ENCODE measurements at regions not wholly inside any gene's neighbourhood (a gene's known extent, or its start where the extent isn't known, plus 50 kb on each side); places are given as distances from the start of the nearest gene placed in this dataset.

- Histone ChIP-seq H4K20me1 (ENCODE audit: insufficient read depth, low read length) (no peaks in the 10 kb centered on the region), H3K27me3 (replicated peaks; ENCODE audit: insufficient read depth, low read length) (0 out of 2 replicates have a peak, but pooled peaks cover 3% of the 10 kb centered on the region), H3K4me1 (ENCODE audit: low read length) (no peaks in the 10 kb centered on the region), H3K4me3 (ENCODE audit: low read length) (no peak overlapping the region), H3K36me3 (replicated peaks; ENCODE audit: insufficient read depth, low read length) (no peaks in the 10 kb centered on the region), H3F3A (ENCODE audit: insufficient read depth, low read length) (no peaks in the 10 kb centered on the region), H3K9me2 (replicated peaks; ENCODE audit: insufficient read depth, low read length) (no peaks in the 10 kb centered on the region), H3K79me2 (ENCODE audit: low read length) (no peaks in the 10 kb centered on the region), H3K27ac (ENCODE audit: low read length) (no peak overlapping the region), H3K4me2 (ENCODE audit: low read depth, low read length) (no peak overlapping the region), H3K9ac (ENCODE audit: low read length) (no peak overlapping the region), H2AFZ (ENCODE audit: low read length) (no peak overlapping the region), H3K9me3 (replicated peaks; ENCODE audit: insufficient read depth, low read length) (no peaks in the 10 kb centered on the region)
- no peak for DNase-seq
- TF ChIP-seq EZH2 (optimal IDR thresholded peaks at IDR 0.05; ENCODE audit: low read depth, low read length) (no peak), CTCF (IDR thresholded peaks at IDR 0.05; ENCODE audit: low read length) (no peak), EZH2phosphoT487 (IDR thresholded peaks at IDR 0.05; ENCODE audit: low read length) (no peak)
These were observed 271.6 kb upstream of the RTL1 start for GRCh38 chr14:101174980-101175606.

- no peaks in the 10 kb centered on the region for H3K4me1 ChIP-seq (ENCODE audit: low read length)
- H3K79me2 ChIP-seq (ENCODE audit: low read length), result no peaks in the 10 kb centered on the region
- H3K4me3 ChIP-seq (ENCODE audit: low read length), result no peak overlapping the region
- DNase-seq, result no peak
- no peaks in the 10 kb centered on the region for H3F3A ChIP-seq (ENCODE audit: insufficient read depth, low read length)
- no peak overlapping the region for H2AFZ ChIP-seq (ENCODE audit: low read length)
- H3K4me2 ChIP-seq (ENCODE audit: low read depth, low read length), result no peak overlapping the region
- H4K20me1 ChIP-seq (ENCODE audit: insufficient read depth, low read length), result no peaks in the 10 kb centered on the region
- H3K9me3 ChIP-seq (replicated peaks; ENCODE audit: insufficient read depth, low read length), result no peaks in the 10 kb centered on the region
- 0 out of 2 replicates have a peak, but pooled peaks cover 3% of the 10 kb centered on the region for H3K27me3 ChIP-seq (replicated peaks; ENCODE audit: insufficient read depth, low read length)
- H3K36me3 ChIP-seq (replicated peaks; ENCODE audit: insufficient read depth, low read length), result no peaks in the 10 kb centered on the region
- H3K9me2 ChIP-seq (replicated peaks; ENCODE audit: insufficient read depth, low read length), result no peaks in the 10 kb centered on the region
- no peak overlapping the region for H3K27ac ChIP-seq (ENCODE audit: low read length)
- TF ChIP-seq CTCF (IDR thresholded peaks at IDR 0.05; ENCODE audit: low read length), result no peak
- TF ChIP-seq EZH2 (optimal IDR thresholded peaks at IDR 0.05; ENCODE audit: low read depth, low read length), result no peak
- no peak for TF ChIP-seq EZH2phosphoT487 (IDR thresholded peaks at IDR 0.05; ENCODE audit: low read length)
- H3K9ac ChIP-seq (ENCODE audit: low read length), result no peak overlapping the region
These were observed 272.4 kb upstream of the RTL1 start for GRCh38 chr14:101175731-101176534.

GRCh38 chr14:101176535-101177205 is 273.1 kb upstream of the RTL1 start:
- Histone ChIP-seq H3K9me2 (replicated peaks; ENCODE audit: insufficient read depth, low read length) (no peaks in the 10 kb centered on the region), H3K27ac (ENCODE audit: low read length) (no peak overlapping the region), H3K9me3 (replicated peaks; ENCODE audit: insufficient read depth, low read length) (no peaks in the 10 kb centered on the region), H2AFZ (ENCODE audit: low read length) (no peak overlapping the region), H3K36me3 (replicated peaks; ENCODE audit: insufficient read depth, low read length) (no peaks in the 10 kb centered on the region), H3K9ac (ENCODE audit: low read length) (no peak overlapping the region), H3K4me3 (ENCODE audit: low read length) (no peak overlapping the region), H3K4me2 (ENCODE audit: low read depth, low read length) (no peak overlapping the region), H4K20me1 (ENCODE audit: insufficient read depth, low read length) (no peaks in the 10 kb centered on the region), H3F3A (ENCODE audit: insufficient read depth, low read length) (no peaks in the 10 kb centered on the region), H3K27me3 (replicated peaks; ENCODE audit: insufficient read depth, low read length) (0 out of 2 replicates have a peak, but pooled peaks cover 3% of the 10 kb centered on the region), H3K4me1 (ENCODE audit: low read length) (no peaks in the 10 kb centered on the region), H3K79me2 (ENCODE audit: low read length) (no peaks in the 10 kb centered on the region)
- TF ChIP-seq CTCF (IDR thresholded peaks at IDR 0.05; ENCODE audit: low read length), result no peak
- TF ChIP-seq EZH2 (optimal IDR thresholded peaks at IDR 0.05; ENCODE audit: low read depth, low read length), result no peak
- no peak for TF ChIP-seq EZH2phosphoT487 (IDR thresholded peaks at IDR 0.05; ENCODE audit: low read length)
- no peak for DNase-seq

All from MM.1S (cell line).